ENCODE measurements at regions not wholly inside any gene's neighbourhood (a gene's known extent, or its start where the extent isn't known, plus 50 kb on each side); places are given as distances from the start of the nearest gene placed in this dataset.

DNA sequence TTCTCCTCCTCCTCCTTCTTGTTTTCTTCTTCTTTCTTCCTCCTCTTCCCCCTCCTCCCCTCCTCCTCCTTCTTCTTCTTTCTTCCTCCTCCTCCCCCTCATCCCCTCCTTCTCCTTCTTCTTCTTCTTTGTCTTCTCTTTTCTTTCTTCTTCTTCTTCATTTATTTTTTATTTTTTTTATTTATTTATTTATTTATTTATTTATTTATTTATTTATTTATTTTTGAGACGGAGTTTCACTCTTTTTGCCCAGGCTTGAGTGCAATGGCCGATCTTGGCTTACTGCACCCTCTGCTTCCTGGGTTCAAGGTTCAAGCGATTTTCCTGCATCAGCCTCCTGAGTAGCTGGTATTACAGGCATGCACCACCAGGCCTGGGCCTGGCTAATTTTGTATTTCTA is 1332.5 kb upstream of the CDH9 start:
- TF ChIP-seq, protein P1, sequence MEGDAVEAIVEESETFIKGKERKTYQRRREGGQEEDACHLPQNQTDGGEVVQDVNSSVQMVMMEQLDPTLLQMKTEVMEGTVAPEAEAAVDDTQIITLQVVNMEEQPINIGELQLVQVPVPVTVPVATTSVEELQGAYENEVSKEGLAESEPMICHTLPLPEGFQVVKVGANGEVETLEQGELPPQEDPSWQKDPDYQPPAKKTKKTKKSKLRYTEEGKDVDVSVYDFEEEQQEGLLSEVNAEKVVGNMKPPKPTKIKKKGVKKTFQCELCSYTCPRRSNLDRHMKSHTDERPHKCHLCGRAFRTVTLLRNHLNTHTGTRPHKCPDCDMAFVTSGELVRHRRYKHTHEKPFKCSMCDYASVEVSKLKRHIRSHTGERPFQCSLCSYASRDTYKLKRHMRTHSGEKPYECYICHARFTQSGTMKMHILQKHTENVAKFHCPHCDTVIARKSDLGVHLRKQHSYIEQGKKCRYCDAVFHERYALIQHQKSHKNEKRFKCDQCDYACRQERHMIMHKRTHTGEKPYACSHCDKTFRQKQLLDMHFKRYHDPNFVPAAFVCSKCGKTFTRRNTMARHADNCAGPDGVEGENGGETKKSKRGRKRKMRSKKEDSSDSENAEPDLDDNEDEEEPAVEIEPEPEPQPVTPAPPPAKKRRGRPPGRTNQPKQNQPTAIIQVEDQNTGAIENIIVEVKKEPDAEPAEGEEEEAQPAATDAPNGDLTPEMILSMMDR (IDR thresholded peaks at IDR 0.05) = no peak
- TF ChIP-seq POLR2A (IDR thresholded peaks at IDR 0.05) = no peak

All from testis (tissue), 2 donors.